ENCODE measurements at regions not wholly inside any gene's neighbourhood (a gene's known extent, or its start where the extent isn't known, plus 50 kb on each side); places are given as distances from the start of the nearest gene placed in this dataset.

DNA sequence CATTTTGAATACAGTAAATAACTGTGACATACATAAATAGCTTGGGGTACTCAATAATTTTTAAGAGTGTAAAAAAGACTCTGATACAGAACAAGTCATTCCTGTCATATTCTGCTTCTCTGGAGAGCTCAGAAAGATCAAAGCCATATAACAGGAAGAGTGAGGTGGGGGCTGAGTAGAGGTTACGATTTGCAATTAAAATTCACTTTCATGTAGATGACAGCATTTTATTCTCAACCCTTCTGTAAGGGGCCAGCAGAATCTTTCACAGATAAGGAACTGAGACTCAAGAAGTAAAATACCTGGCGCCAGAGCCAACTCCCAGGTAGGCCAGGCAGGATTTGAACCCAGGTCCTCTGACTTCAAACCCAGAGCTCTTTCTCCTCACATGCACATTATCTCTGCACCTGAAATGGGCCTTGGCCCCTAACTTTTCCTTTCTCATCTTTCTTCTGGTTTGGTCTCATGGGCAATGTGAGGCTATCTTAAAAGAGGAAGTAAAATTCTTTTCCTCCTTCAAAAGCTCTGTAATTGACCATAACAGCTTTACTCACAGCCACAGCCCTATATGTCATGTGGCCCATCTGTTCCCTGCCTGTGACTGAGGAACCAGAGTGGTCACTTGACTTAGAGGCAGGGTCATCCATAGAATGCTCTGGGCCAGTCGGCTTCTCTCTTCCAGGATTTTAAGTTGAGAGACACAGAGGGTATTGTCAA lies 80.9 kb upstream of the SYT6 start:
- no peak overlapping the region for H3K9ac ChIP-seq (ENCODE audit: low read length)
- no peak overlapping the region for H2AFZ ChIP-seq (ENCODE audit: low read depth, low read length)
- H3K36me3 ChIP-seq (ENCODE audit: insufficient read depth, low read length) = no peaks in the 10 kb centered on the region
- TF ChIP-seq, protein P1, sequence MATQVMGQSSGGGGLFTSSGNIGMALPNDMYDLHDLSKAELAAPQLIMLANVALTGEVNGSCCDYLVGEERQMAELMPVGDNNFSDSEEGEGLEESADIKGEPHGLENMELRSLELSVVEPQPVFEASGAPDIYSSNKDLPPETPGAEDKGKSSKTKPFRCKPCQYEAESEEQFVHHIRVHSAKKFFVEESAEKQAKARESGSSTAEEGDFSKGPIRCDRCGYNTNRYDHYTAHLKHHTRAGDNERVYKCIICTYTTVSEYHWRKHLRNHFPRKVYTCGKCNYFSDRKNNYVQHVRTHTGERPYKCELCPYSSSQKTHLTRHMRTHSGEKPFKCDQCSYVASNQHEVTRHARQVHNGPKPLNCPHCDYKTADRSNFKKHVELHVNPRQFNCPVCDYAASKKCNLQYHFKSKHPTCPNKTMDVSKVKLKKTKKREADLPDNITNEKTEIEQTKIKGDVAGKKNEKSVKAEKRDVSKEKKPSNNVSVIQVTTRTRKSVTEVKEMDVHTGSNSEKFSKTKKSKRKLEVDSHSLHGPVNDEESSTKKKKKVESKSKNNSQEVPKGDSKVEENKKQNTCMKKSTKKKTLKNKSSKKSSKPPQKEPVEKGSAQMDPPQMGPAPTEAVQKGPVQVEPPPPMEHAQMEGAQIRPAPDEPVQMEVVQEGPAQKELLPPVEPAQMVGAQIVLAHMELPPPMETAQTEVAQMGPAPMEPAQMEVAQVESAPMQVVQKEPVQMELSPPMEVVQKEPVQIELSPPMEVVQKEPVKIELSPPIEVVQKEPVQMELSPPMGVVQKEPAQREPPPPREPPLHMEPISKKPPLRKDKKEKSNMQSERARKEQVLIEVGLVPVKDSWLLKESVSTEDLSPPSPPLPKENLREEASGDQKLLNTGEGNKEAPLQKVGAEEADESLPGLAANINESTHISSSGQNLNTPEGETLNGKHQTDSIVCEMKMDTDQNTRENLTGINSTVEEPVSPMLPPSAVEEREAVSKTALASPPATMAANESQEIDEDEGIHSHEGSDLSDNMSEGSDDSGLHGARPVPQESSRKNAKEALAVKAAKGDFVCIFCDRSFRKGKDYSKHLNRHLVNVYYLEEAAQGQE (IDR thresholded peaks at IDR 0.05; ENCODE audit: borderline replicate concordance) = no peak
- no peak for TF ChIP-seq MXI1 (conservative IDR thresholded peaks at IDR 0.05; ENCODE audit: poor library complexity, severe bottlenecking)
- no peak for TF ChIP-seq EP300 (conservative IDR thresholded peaks at IDR 0.05; ENCODE audit: poor library complexity, severe bottlenecking)
- TF ChIP-seq TAF1 (IDR thresholded peaks at IDR 0.05; ENCODE audit: low read depth) = no peak
- TF ChIP-seq POLR2AphosphoS5 (IDR thresholded peaks at IDR 0.05) = no peak
- no peak for TF ChIP-seq SMC3 (conservative IDR thresholded peaks at IDR 0.05; ENCODE audit: poor library complexity)
- TF ChIP-seq EZH2 (IDR thresholded peaks at IDR 0.05; ENCODE audit: borderline replicate concordance, insufficient read depth, low read length, poor library complexity, severe bottlenecking) = no peak
- H3F3A ChIP-seq (ENCODE audit: insufficient read depth, low read length, poor library complexity, severe bottlenecking) = no peaks in the 10 kb centered on the region
- no peak overlapping the region for H3K4me3 ChIP-seq (ENCODE audit: low read length)
- no peaks in the 10 kb centered on the region for H4K20me1 ChIP-seq (ENCODE audit: insufficient read depth)
- no peaks in the 10 kb centered on the region for H3K79me2 ChIP-seq (replicated peaks; ENCODE audit: insufficient read depth, low read length)
- no peak overlapping the region for H3K4me2 ChIP-seq (ENCODE audit: low read length)
- H3K9me3 ChIP-seq (ENCODE audit: low read length) = no peaks in the 10 kb centered on the region
- no peak overlapping the region for H3K27ac ChIP-seq (ENCODE audit: low read length)
- H3K9me2 ChIP-seq (ENCODE audit: insufficient read depth, low read length) = no peaks in the 10 kb centered on the region
- no peaks in the 10 kb centered on the region for H3K27me3 ChIP-seq (ENCODE audit: insufficient read depth, low read depth, low read length)

DNA sequence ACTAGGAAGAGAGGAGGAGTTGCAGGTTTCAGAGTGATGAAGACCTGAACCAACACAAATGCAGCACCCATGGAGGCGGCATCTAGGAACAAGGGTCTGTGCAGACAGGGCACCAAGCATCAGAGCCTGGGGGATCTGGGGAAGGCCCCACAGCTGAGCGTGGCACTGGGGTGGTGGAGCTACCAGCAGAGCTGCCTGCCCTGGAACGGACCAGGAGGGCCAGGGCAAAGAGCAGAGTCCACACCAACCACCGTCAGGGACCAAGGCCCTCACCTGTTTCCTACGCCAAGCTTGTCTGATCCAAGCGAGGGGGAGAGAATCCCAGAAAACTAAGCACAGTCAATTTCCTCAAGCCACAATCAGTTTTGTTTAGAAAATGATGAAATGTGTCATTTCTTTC lies 79.0 kb upstream of the SYT6 start:
- Histone ChIP-seq H3F3A (ENCODE audit: insufficient read depth, low read length, poor library complexity, severe bottlenecking) (no peaks in the 10 kb centered on the region), H3K9me2 (ENCODE audit: insufficient read depth, low read length) (no peaks in the 10 kb centered on the region), H3K4me3 (ENCODE audit: low read length) (no peak overlapping the region), H3K36me3 (ENCODE audit: insufficient read depth, low read length) (no peaks in the 10 kb centered on the region), H3K27me3 (ENCODE audit: insufficient read depth, low read depth, low read length) (no peaks in the 10 kb centered on the region), H3K79me2 (replicated peaks; ENCODE audit: insufficient read depth, low read length) (no peaks in the 10 kb centered on the region), H3K4me2 (ENCODE audit: low read length) (no peak overlapping the region), H3K9ac (ENCODE audit: low read length) (no peak overlapping the region), H2AFZ (ENCODE audit: low read depth, low read length) (no peak overlapping the region), H3K27ac (ENCODE audit: low read length) (no peak overlapping the region), H4K20me1 (ENCODE audit: insufficient read depth) (no peaks in the 10 kb centered on the region), H3K9me3 (ENCODE audit: low read length) (no peaks in the 10 kb centered on the region)
- TF ChIP-seq RAD21 (conservative IDR thresholded peaks at IDR 0.05) (no peak), MXI1 (conservative IDR thresholded peaks at IDR 0.05; ENCODE audit: poor library complexity, severe bottlenecking) (no peak), TAF1 (IDR thresholded peaks at IDR 0.05; ENCODE audit: low read depth) (no peak), EZH2 (IDR thresholded peaks at IDR 0.05; ENCODE audit: borderline replicate concordance, insufficient read depth, low read length, poor library complexity, severe bottlenecking) (no peak), POLR2AphosphoS5 (IDR thresholded peaks at IDR 0.05) (no peak), EP300 (conservative IDR thresholded peaks at IDR 0.05; ENCODE audit: poor library complexity, severe bottlenecking) (no peak), SMC3 (conservative IDR thresholded peaks at IDR 0.05; ENCODE audit: poor library complexity) (no peak)
- TF ChIP-seq, protein P2, sequence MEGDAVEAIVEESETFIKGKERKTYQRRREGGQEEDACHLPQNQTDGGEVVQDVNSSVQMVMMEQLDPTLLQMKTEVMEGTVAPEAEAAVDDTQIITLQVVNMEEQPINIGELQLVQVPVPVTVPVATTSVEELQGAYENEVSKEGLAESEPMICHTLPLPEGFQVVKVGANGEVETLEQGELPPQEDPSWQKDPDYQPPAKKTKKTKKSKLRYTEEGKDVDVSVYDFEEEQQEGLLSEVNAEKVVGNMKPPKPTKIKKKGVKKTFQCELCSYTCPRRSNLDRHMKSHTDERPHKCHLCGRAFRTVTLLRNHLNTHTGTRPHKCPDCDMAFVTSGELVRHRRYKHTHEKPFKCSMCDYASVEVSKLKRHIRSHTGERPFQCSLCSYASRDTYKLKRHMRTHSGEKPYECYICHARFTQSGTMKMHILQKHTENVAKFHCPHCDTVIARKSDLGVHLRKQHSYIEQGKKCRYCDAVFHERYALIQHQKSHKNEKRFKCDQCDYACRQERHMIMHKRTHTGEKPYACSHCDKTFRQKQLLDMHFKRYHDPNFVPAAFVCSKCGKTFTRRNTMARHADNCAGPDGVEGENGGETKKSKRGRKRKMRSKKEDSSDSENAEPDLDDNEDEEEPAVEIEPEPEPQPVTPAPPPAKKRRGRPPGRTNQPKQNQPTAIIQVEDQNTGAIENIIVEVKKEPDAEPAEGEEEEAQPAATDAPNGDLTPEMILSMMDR (IDR thresholded peaks at IDR 0.05; ENCODE audit: poor library complexity, severe bottlenecking) = no peak
- TF ChIP-seq, protein P1 (IDR thresholded peaks at IDR 0.05; ENCODE audit: borderline replicate concordance) = no peak
